Renal cortical epithelial cell (primary cell): ENCODE measurements at regions not wholly inside any gene's neighbourhood (a gene's known extent, or its start where the extent isn't known, plus 50 kb on each side); places are given as distances from the start of the nearest gene placed in this dataset.

Source experiments
- DNase-seq: peaks from one replicate; pipeline ENCODE4 v3.0.0-alpha.2; 2011; ENCODE audit warnings: low read depth

- no peak for DNase-seq
Measured at GRCh38 chr17:77320485-77321256, 179.9 kb downstream of the SEC14L1 start.

- DNase-seq, result no peak
Measured at GRCh38 chr17:77321649-77322513, 181.1 kb downstream of the SEC14L1 start.

GRCh38 chr17:77322514-77323412, 182.0 kb downstream of the SEC14L1 start:
- DNase-seq, result peak; percentile 98

GRCh38 chr17:77323413-77324171, 182.8 kb downstream of the SEC14L1 start:
- DNase-seq, result no peak

GRCh38 chr17:77324227-77324626, 183.5 kb downstream of the SEC14L1 start:
- DNase-seq, result no peak

- DNase-seq, result no peak
Measured at GRCh38 chr17:77325577-77326075, 184.9 kb downstream of the SEC14L1 start.

- no peak for DNase-seq
Measured at GRCh38 chr17:77326076-77326591, 185.4 kb downstream of the SEC14L1 start.

GRCh38 chr17:77326636-77327035, 185.9 kb downstream of the SEC14L1 start:
- DNase-seq, result no peak

- DNase-seq, result no peak
Measured at GRCh38 chr17:77327181-77327565, 186.4 kb downstream of the SEC14L1 start.

- DNase-seq, result no peak
Measured at GRCh38 chr17:77327566-77328464, 187.0 kb downstream of the SEC14L1 start.

GRCh38 chr17:77328823-77329740, 188.3 kb downstream of the SEC14L1 start:
- DNase-seq, result no peak

- no peak for DNase-seq
Measured at GRCh38 chr17:77329741-77330531, 189.2 kb downstream of the SEC14L1 start.

GRCh38 chr17:77330602-77331081, 189.9 kb downstream of the SEC14L1 start:
- no peak for DNase-seq

- DNase-seq, result peak; percentile 73
Measured at GRCh38 chr17:77331301-77331864, 190.6 kb downstream of the SEC14L1 start.

GRCh38 chr17:77332034-77332971, 191.5 kb downstream of the SEC14L1 start:
- DNase-seq, result peak; percentile 62
